HCT116 (cell line): ENCODE measurements at regions not wholly inside any gene's neighbourhood (a gene's known extent, or its start where the extent isn't known, plus 50 kb on each side); places are given as distances from the start of the nearest gene placed in this dataset.

Experiments
- ATAC-seq: fragments of 200-7000 bp; cut with Tn5 transposase; 2 replicates; pipeline ENCODE4 v1.9.1; 2020; ENCODE audit warnings: mild to moderate bottlenecking, moderate library complexity
- BruUV-seq: library from RNA; stranded (reverse); fragments of 400-500 nt; replicated peaks from 2 replicates; lab custom pipeline; 2021; lab: Mats Ljungman, UMichigan
- CTCF ChIA-PET: fragments of 300-600 bp; sonication (Branson Sonifier 250); formaldehyde crosslinking; loops from one replicate; lab custom pipeline; 2021; ENCODE audit warnings: antibody characterized with exemption; lab: Charles Lee
- POLR2A ChIA-PET: fragments of 300-600, 350-600 bp; sonication (Branson Sonifier 250); formaldehyde crosslinking; loops from one replicate; lab custom pipeline; 2021; ENCODE audit warnings: antibody characterized with exemption; lab: Charles Lee
- RAD21 ChIA-PET, 2 experiments: fragments of 300-600 bp; sonication (Branson Sonifier 250); formaldehyde crosslinking; loops; one replicate each; lab custom pipeline; 2023; ENCODE audit warnings: low total read pairs in 2 of 2; ENCODE audit not compliant: uncharacterized antibody in 2 of 2, unreplicated experiment in 2 of 2, low non-redundant PET in 1 of 2; lab: Charles Lee
- DNase-seq: peaks from one replicate; pipeline ENCODE4 v3.0.0-alpha.2; 2010; ENCODE audit warnings: low read depth, low spot score
- H2AFZ ChIP-seq: fragments of 200-600 bp; shearing (Covaris generic), sonication (generic); 2 replicates; pipeline ENCODE4 v1.6.1; 2017; ENCODE audit warnings: low read depth, mixed run types, mixed read lengths, antibody characterized with exemption, low read length; ENCODE audit not compliant: poor library complexity, severe bottlenecking
- H3K27ac ChIP-seq: 2 replicates; pipeline ENCODE4 v1.5.1; 2012; ENCODE audit warnings: low read depth, low read length
- H3K27me3 ChIP-seq: fragments of 200-600 bp; sonication (generic); 2 replicates; pipeline ENCODE4 v1.6.1; 2016; ENCODE audit warnings: mixed run types, low read length, mixed read lengths; ENCODE audit not compliant: insufficient read depth
- H3K36me3 ChIP-seq, 2 experiments: fragments of 200-500 bp in 1 of 2; fragments of 200-600 bp in 1 of 2; sonication (Bioruptor generic) in 1 of 2; sonication (generic) in 1 of 2; 2 replicates each; pipeline versions ENCODE4 v1.5.1 to v1.6.1; 2014 to 2016; ENCODE audit warnings: low read length in 2 of 2, inconsistent platforms in 1 of 2, mixed read lengths in 1 of 2, mixed run types in 1 of 2; ENCODE audit not compliant: insufficient read depth in 2 of 2, control insufficient read depth in 1 of 2
- H3K4me1 ChIP-seq, 2 experiments: fragments of 200-600 bp in 1 of 2; sonication (generic) in 1 of 2; 2 replicates each; pipeline versions ENCODE4 v1.5.1 to v1.6.1; 2012 to 2017; ENCODE audit warnings: low read length in 2 of 2, inconsistent platforms in 1 of 2, mild to moderate bottlenecking in 1 of 2, mixed read lengths in 1 of 2, mixed run types in 1 of 2, moderate library complexity in 1 of 2; ENCODE audit not compliant: insufficient read depth in 2 of 2, control insufficient read depth in 1 of 2
- H3K4me2 ChIP-seq: fragments of 200-600 bp; sonication (generic); 2 replicates; pipeline ENCODE4 v1.6.1; 2017; ENCODE audit warnings: mixed run types, low read length, mixed read lengths
- H3K4me3 ChIP-seq, 2 experiments: fragments of 200-600 bp in 1 of 2; sonication (generic) in 1 of 2; replicated peaks in 1 of 2; 2 replicates each; pipeline ENCODE4 v1.5.1; 2011 to 2016; ENCODE audit warnings: low read length in 2 of 2, control low read depth in 1 of 2, low read depth in 1 of 2, mild to moderate bottlenecking in 1 of 2, mixed read lengths in 1 of 2, mixed run types in 1 of 2
- H3K79me2 ChIP-seq: fragments of 200-600 bp; sonication (generic); 2 replicates; pipeline ENCODE4 v1.6.1; 2017; ENCODE audit warnings: mild to moderate bottlenecking, mixed run types, low read length, moderate library complexity, mixed read lengths; ENCODE audit not compliant: insufficient read depth
- H3K9ac ChIP-seq: fragments of 200-600 bp; sonication (generic); 2 replicates; pipeline ENCODE4 v1.6.1; 2016; ENCODE audit warnings: low read length, mixed read lengths
- H3K9me2 ChIP-seq: fragments of 200-600 bp; sonication (generic), shearing (Covaris generic); 2 replicates; pipeline ENCODE4 v1.6.1; 2017; ENCODE audit warnings: mixed run types, mild to moderate bottlenecking, moderate library complexity; ENCODE audit not compliant: insufficient read depth
- H3K9me3 ChIP-seq, 2 experiments: fragments of 200-500 bp in 1 of 2; fragments of 200-600 bp in 1 of 2; sonication (Bioruptor generic) in 1 of 2; sonication (generic) in 1 of 2; 2 replicates each; pipeline ENCODE4 v1.6.1; 2014 to 2017; ENCODE audit warnings: low read length in 2 of 2, mixed read lengths in 2 of 2, inconsistent platforms in 1 of 2, low read depth in 1 of 2, mild to moderate bottlenecking in 1 of 2, mixed run types in 1 of 2, moderate library complexity in 1 of 2; ENCODE audit not compliant: control insufficient read depth in 1 of 2, insufficient read depth in 1 of 2
- H4K20me1 ChIP-seq: fragments of 200-600 bp; sonication (generic), shearing (Covaris generic); 2 replicates; pipeline ENCODE4 v1.6.1; 2017; ENCODE audit warnings: mixed run types, mild to moderate bottlenecking, moderate library complexity; ENCODE audit not compliant: insufficient read depth
- CBX3 ChIP-seq: IDR thresholded peaks from 2 replicates; pipeline ENCODE4 v1.6.1; 2012; ENCODE audit warnings: low read depth
- CEBPB ChIP-seq: IDR thresholded peaks from 2 replicates; pipeline ENCODE4 v1.6.1; 2012; ENCODE audit warnings: low read depth
- EGR1 ChIP-seq: IDR thresholded peaks from 2 replicates; pipeline ENCODE4 v1.6.1; 2012; ENCODE audit warnings: low read depth
- ELF1 ChIP-seq: IDR thresholded peaks from 2 replicates; pipeline ENCODE4 v1.6.1; 2012; ENCODE audit warnings: low read depth, borderline replicate concordance
- EZH2 ChIP-seq: fragments of 200-600 bp; sonication (generic); IDR thresholded peaks from 2 replicates; pipeline ENCODE4 v1.6.1; 2017; ENCODE audit warnings: antibody characterized with exemption, mixed run types
- EZH2phosphoT487 ChIP-seq: fragments of 200-600 bp; IDR thresholded peaks from 2 replicates; pipeline ENCODE4 v1.6.1; 2018; ENCODE audit warnings: antibody characterized with exemption, borderline replicate concordance
- JUND ChIP-seq: IDR thresholded peaks from 2 replicates; pipeline ENCODE4 v1.6.1; 2012
- POLR2AphosphoS5 ChIP-seq: IDR thresholded peaks from 2 replicates; pipeline ENCODE4 v1.6.1; 2011; ENCODE audit warnings: mild to moderate bottlenecking, low read depth, low read length, moderate library complexity
- RAD21 ChIP-seq: IDR thresholded peaks from 2 replicates; pipeline ENCODE4 v1.6.1; 2012; ENCODE audit warnings: low read depth, mild to moderate bottlenecking
- SIN3A ChIP-seq: IDR thresholded peaks from 2 replicates; pipeline ENCODE4 v1.6.1; 2012; ENCODE audit warnings: low read depth
- SP1 ChIP-seq: IDR thresholded peaks from 2 replicates; pipeline ENCODE4 v1.6.1; 2012; ENCODE audit warnings: low read depth
- SRF ChIP-seq: IDR thresholded peaks from 2 replicates; pipeline ENCODE4 v1.6.1; 2012; ENCODE audit warnings: low read depth
- ZFX ChIP-seq: fragments of 450-650 bp; IDR thresholded peaks from 2 replicates; pipeline ENCODE4 v1.6.1; 2017
- ZNF274 ChIP-seq: fragments of 200-500 bp; sonication (Bioruptor generic); IDR thresholded peaks from 2 replicates; pipeline ENCODE4 v1.6.1; 2014; ENCODE audit warnings: mild to moderate bottlenecking, low read depth, low read length, inconsistent platforms
- intact Hi-C: fragments of 100-400 bp; cut with micrococcal nuclease; formaldehyde crosslinking; loops from 2 replicates; pipeline ENCODE4 v1.10.0; 2022
- TF ChIP-seq, protein P1 (sequence below), 3 experiments: fragments of 200-600 bp in 1 of 3; sonication (generic) in 1 of 3; IDR thresholded peaks in 2 of 3; conservative IDR thresholded peaks in 1 of 3; 2 replicates each; pipeline ENCODE4 v1.5.1; 2012 to 2017; ENCODE audit warnings: low read depth in 2 of 3, low read length in 2 of 3, antibody characterized with exemption in 1 of 3, borderline replicate concordance in 1 of 3, control low read depth in 1 of 3, mild to moderate bottlenecking in 1 of 3, mixed read lengths in 1 of 3, mixed run types in 1 of 3, moderate library complexity in 1 of 3; ENCODE audit not compliant: insufficient read depth in 1 of 3
- TF ChIP-seq, protein P2 (sequence below): IDR thresholded peaks from 2 replicates; pipeline ENCODE4 v1.6.1; 2012
- TF ChIP-seq, protein P3 (sequence below): IDR thresholded peaks from 2 replicates; pipeline ENCODE4 v1.6.1; 2012

DNA sequence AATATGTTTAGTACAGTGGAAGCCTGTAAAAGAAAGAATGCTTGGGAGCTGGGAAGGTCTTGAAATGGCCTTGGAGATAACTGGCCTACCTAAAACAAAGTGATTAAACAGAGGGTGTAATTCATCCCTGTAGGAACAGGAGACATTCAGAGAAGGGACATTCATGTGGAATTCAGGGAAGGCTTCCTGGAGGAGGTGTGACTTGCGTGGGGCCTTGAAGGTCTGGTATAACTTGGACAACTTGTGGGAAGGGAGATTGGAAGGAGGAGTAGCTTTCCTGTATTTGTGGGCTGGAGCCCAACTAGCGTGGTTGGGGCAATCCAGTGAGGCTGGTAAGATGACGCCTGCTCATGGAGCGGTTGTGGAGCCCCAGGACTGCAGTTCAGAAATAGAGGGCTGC, 156.4 kb downstream of the AACS start (continued):
- TF ChIP-seq, protein P1, sequence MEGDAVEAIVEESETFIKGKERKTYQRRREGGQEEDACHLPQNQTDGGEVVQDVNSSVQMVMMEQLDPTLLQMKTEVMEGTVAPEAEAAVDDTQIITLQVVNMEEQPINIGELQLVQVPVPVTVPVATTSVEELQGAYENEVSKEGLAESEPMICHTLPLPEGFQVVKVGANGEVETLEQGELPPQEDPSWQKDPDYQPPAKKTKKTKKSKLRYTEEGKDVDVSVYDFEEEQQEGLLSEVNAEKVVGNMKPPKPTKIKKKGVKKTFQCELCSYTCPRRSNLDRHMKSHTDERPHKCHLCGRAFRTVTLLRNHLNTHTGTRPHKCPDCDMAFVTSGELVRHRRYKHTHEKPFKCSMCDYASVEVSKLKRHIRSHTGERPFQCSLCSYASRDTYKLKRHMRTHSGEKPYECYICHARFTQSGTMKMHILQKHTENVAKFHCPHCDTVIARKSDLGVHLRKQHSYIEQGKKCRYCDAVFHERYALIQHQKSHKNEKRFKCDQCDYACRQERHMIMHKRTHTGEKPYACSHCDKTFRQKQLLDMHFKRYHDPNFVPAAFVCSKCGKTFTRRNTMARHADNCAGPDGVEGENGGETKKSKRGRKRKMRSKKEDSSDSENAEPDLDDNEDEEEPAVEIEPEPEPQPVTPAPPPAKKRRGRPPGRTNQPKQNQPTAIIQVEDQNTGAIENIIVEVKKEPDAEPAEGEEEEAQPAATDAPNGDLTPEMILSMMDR (IDR thresholded peaks at IDR 0.05 in 2 of 3, conservative IDR thresholded peaks at IDR 0.05 in 1 of 3; ENCODE audit: borderline replicate concordance in 1 of 3, insufficient read depth in 1 of 3, low read depth in 2 of 3, low read length in 2 of 3), result no peak
- TF ChIP-seq ZNF274, result no peak
- no peak for TF ChIP-seq ZFX
- no peak for TF ChIP-seq POLR2AphosphoS5
- TF ChIP-seq, protein P2, sequence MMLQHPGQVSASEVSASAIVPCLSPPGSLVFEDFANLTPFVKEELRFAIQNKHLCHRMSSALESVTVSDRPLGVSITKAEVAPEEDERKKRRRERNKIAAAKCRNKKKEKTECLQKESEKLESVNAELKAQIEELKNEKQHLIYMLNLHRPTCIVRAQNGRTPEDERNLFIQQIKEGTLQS, result no peak
- no peak for TF ChIP-seq EGR1
- no peak for TF ChIP-seq CEBPB
- no peak for TF ChIP-seq CBX3
- TF ChIP-seq JUND, result no peak
- TF ChIP-seq EZH2phosphoT487, result no peak
- TF ChIP-seq SIN3A, result no peak
- TF ChIP-seq, protein P3, sequence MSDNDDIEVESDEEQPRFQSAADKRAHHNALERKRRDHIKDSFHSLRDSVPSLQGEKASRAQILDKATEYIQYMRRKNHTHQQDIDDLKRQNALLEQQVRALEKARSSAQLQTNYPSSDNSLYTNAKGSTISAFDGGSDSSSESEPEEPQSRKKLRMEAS, result no peak

DNA sequence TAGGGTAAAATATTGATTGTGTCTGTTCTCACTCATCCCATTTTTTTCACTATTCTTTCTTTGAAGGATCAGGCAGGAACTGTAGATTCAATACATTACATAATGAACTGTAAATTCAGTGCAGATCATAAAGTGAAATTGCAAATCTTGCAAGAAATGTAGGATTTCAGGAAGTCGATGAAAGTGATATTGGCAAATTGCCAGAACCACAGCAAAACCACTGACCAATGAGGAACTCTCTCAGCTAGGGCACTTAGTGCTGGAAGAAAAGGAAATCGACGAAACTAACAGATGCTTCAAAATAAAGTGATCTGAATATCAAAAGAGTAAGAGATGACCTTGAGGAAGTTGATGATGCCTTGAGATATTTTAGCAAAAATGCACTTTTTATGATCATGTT, 157.6 kb downstream of the AACS start:
- ChIA-PET RAD21 (no interaction called here), CTCF (no interaction called here), POLR2A (no interaction called here)
- DNase-seq, result no peak
- Histone ChIP-seq H2AFZ (no peak overlapping the region), H3K9me3 (no peaks in the 10 kb centered on the region), H3K4me2 (no peak overlapping the region), H3K9me2 (no peaks in the 10 kb centered on the region), H4K20me1 (no peaks in the 10 kb centered on the region), H3K36me3 (no peaks in the 10 kb centered on the region), H3K27ac (no peak overlapping the region), H3K4me1 (no peaks in the 10 kb centered on the region), H3K27me3 (peaks cover 6% of the 10 kb centered on the region; the same call in 1 of the 2 replicates), H3K79me2 (no peaks in the 10 kb centered on the region), H3K4me3 (no peak overlapping the region), H3K9ac (no peak overlapping the region)
- no TSS peak for BruUV-seq
- intact Hi-C loops, result no loop called here
- ATAC-seq, result no peak
- TF ChIP-seq CBX3 (no peak), EZH2 (no peak), RAD21 (no peak), SRF (no peak), SP1 (no peak), ZFX (no peak), POLR2AphosphoS5 (no peak), SIN3A (no peak), EGR1 (no peak), ELF1 (no peak)
- TF ChIP-seq, protein P3, result no peak
